Suppressor macrophage treated with lipopolysaccharide for 1 hour (primary cell): ENCODE measurements at regions not wholly inside any gene's neighbourhood (a gene's known extent, or its start where the extent isn't known, plus 50 kb on each side); places are given as distances from the start of the nearest gene placed in this dataset.
A peak's percentile ranks its signal among the peaks of the same experiment; 100 is the strongest.
"Not testable (repeated sequence)": the region's sequence is repeated elsewhere in the genome, so short reads cannot be mapped to it uniquely, and the experiment has no call there.

Experiments used
- DNase-seq, 3 donors: peaks; one replicate each; pipeline ENCODE4 v3.0.0-alpha.2; 2020 to 2022

DNA sequence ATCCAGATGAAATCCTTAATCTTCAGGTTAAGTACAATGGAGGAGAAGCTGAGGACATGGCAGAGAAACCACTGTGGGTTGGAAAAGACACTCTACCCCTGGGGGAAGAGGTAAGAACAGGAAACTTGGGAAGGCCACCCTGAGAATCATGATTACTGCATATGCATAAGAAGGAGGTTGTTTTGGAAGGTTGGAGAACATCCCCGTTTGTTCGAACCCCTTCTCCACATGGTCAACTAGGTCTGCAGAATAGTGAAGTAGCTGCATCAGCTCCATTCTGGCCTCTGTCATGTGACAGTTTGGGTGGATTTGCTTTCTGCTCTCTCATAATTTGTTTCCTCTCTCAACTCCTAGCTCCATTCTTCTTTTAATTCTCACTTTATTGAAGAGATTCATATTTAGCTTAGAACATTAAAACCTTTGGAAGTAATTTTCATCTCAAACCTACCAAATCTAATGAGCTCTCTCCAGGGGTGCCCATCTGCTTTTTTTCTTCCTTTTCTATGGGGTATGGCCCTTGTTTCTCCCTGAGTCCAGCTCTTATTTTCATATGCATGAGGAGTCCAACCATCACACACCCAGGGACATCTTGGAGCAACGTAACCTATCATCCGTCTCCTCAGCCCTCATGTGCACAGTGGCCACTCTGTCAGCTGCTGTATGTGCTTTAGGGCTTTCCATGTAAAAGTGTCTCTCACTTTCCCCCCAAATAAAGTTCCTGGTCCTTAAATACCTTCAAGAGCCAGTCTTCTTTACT lies 820.3 kb downstream of the TMEM121 start:
- DNase-seq = no peak

DNA sequence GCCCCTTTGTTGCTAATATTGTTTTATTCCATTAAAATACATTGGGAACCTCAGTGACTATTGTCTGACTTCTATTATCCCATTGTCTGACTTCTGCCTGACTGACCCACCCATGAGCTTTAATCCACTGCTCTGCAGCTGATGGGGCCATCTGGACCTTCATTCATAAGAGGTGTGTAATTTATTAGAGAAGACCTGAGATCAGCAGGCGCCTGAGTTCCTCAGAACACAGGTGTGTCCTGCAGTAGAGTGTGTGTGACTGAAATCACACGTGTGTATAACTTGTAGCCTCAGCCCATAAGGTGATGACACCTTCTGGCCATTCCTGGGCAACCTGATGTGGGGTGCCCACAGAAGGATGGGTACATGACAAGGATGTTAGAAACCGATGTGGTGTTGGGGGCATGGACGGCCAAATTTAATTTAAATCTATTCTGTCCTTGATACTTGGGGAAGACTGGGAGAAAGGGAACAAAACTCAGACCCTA lies 821.0 kb downstream of the TMEM121 start:
- no peak for DNase-seq

DNA sequence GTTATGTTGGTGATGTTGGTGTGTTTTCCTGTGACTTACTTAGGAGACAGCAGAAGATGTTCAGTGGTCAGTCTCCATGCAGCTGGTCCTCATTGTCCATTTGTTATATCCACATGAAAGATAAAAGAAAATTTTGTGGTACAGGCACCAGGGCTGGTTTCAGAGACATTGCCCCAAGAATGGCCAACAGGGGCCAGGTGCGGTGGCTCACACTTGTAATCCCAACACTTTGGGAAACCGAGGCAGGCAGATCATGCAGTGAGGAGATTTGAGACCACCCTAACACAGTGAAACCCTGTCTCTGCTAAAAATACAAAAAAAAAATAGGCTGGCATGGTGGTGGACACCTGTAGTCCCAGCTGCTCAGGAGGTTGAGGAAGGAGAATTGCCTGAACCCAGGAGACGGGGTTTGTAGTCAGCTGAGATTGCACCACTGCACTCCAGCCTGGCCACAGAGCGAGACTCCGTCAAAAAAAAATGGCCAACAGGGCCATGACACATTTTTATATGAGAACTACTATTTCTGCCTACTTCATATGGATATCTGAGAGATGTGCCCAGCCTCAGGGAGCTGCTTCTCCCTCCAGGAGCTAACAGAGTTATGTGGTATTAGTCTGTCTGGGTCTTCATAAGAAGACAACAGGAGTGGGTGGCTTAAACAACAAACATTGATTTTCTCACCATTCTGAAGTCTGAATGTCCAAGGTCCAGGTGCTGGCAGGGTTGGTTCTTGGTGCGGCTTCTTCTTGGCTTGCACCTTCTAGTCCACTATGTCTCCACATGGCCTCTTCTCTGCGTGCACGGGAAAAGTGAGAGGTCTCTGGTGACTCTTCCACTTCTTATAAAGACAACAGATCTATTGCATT lies 821.7 kb downstream of the TMEM121 start:
- no peak for DNase-seq

DNA sequence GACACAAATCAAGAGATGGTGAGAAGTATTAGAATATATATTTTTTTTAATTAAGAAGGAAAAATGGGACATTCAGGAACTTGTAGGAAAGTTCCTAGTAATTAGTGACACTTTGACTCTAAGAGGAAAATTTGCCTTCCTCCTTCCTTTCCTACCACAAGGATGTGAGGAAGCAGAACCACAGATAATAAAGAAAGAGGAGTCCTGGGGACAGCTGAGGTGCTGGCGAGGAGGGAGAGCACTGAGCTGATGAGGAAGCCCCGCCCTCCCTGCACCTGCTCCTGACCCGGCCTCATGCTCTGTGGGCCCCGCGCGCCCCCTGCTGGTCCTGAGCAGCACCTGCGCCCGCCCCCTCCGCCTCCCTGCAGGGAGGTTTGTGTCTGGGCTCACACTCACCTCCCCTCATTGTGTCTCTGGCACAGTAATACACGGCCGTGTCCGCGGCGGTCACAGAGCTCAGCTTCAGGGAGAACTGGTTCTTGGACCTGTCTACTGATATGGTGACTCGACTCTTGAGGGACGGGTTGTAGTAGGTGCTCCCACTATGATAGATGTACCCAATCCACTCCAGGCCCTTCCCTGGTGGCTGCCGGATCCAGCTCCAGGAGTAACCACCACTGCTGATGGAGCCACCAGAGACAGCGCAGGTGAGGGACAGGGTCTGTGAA lies 822.6 kb downstream of the TMEM121 start:
- DNase-seq = peak in 2 of 3 donors; percentile 35 to 44

GRCh38 chr14:106349678-106350457 lies 823.5 kb downstream of the TMEM121 start:
- DNase-seq = peak in 1 of 3 donors; percentile 18

DNA sequence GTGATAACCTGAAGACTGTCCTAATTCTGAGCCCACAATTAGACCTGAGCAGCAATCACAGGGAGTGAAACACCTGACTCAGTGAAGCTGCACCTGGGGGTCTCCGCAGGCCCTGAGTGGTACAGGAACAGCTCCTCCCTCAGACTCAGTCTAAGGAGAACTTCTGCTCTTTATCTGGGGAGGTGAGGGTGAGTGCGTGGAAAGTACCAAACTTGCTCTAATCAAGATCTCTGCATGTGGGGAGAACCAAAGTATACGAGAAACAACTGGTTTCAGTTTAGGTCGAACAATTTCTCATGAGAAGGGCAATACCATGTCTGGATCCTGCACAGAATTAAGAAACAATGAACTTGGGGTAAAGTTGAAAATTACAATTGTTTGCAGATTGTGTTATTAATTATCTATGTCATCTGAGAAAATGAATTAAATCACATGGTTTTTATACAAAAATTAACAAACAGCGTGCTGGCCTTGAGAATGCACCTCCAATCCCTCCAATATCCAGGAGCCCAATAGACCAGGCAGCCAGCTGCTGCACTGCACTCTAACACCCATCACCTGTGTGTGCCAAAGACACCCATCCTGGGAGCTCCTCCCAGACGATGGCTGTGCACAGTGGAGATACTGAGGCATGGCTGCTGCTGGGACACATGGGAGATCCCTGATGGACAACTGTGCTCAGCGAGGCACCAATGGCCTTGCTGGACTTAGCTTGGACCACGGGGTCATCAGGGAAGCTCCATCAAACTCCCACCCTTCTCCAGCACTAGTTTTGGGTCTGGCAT lies 828.8 kb downstream of the TMEM121 start:
- not testable (repeated sequence) for DNase-seq

GRCh38 chr14:106355881-106356642 lies 829.7 kb downstream of the TMEM121 start:
- DNase-seq = not testable (repeated sequence)

DNA sequence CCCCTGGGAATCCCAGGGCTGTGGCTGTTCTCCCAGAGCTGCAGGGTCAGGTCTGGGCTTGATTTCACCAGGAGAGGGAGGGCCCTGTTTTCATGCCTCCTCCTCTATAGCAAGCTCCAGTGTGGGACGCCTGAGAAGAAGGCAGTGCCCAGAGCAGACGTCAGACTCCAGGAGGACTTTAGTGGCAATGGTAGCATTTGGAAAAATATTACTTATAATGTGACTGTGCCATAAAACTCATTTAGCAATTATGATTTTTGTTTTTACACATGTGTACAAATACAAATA lies 830.2 kb downstream of the TMEM121 start:
- peak in 2 of 3 donors; percentile 37 to 51 for DNase-seq

GRCh38 chr14:106359157-106359887 lies 832.9 kb downstream of the TMEM121 start:
- not testable (repeated sequence) for DNase-seq

- not testable (repeated sequence) for DNase-seq
These were observed 839.0 kb downstream of the TMEM121 start for GRCh38 chr14:106365371-106365770.

DNA sequence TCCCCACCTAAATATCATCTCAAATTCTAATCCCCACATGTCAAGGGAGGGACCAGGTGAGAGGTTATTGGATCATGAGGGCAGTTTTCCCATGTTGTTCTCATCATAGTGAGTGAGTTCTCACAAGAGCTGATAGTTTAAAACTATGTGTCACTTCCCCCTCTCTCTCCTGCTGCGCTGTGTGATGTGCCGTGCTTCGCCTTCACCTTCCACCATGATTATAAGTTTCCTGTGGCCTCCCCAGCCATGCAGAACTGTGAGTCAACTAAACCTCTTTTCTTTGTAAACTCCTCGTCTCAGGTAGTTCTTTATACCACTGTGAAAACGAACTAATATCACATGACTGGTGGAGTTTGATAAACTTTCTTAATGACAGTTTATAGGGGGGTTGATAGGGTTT lies 839.5 kb downstream of the TMEM121 start:
- not testable (repeated sequence) for DNase-seq

DNA sequence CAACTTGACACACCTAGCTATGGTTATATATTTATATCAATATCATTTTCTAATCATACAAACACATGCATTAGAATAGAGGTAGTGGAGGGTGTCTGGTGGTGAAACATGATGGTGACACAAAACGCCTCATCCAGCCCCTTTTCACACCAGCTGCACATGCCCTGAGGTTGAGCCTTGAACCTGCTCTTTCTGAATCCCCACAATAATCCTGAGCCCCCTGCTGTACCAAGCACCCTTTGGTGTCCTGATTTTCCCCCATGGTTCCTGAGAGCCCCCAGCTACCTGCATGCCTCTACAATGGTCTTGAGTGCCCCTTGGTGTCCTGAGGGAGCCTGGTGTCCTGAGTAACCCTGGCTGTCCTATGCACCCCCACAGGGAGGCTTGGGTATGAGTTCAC lies 840.6 kb downstream of the TMEM121 start:
- not testable (repeated sequence) for DNase-seq

GRCh38 chr14:106369456-106369855 lies 843.1 kb downstream of the TMEM121 start:
- DNase-seq = not testable (repeated sequence)

- peak; percentile 40 to 68 (median 51) for DNase-seq
These were observed 846.7 kb downstream of the TMEM121 start for GRCh38 chr14:106372870-106373652.

- DNase-seq = not testable (repeated sequence)
These were observed 847.3 kb downstream of the TMEM121 start for GRCh38 chr14:106373653-106374110.

GRCh38 chr14:106377432-106377831 lies 851.0 kb downstream of the TMEM121 start:
- no peak for DNase-seq

- DNase-seq = peak in 2 of 3 donors; percentile 35 to 45
These were observed 851.8 kb downstream of the TMEM121 start for GRCh38 chr14:106378191-106378590.

DNA sequence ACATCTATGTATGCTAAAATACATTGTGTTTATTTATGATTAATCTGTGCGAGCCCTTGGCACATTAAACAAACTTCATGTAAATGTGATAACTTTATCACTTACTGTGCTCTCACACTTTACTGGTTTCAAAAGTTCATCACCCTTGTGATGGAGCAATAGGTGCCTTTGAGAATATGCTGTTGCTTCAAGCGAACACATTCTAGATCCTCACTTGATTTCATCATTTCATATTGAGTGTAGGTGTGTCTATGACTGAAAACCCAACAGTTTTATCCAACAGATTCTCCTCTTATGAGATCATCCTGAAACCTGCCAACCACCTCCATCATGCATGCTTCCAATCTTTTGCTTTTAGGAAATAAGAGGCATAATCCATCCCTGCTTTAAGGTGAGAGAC lies 854.4 kb downstream of the TMEM121 start:
- DNase-seq = no peak

- not testable (repeated sequence) for DNase-seq
These were observed 862.8 kb downstream of the TMEM121 start for GRCh38 chr14:106389186-106389585.
